ENCODE measurements at regions not wholly inside any gene's neighbourhood (a gene's known extent, or its start where the extent isn't known, plus 50 kb on each side); places are given as distances from the start of the nearest gene placed in this dataset.

GRCh38 chr6:18632670-18633410 lies 245.7 kb downstream of the RNF144B start:
- H3K79me2 ChIP-seq (ENCODE audit: control insufficient read depth, insufficient read depth, low read length), result no peaks in the 10 kb centered on the region
- H3K4me3 ChIP-seq, result no peak overlapping the region
- WGBS (ENCODE audit: insufficient coverage, insufficient replicate concordance, low lambda C conversion rate, missing lambda C conversion rate), result 1% methylated on average over 4 of the region's 4 CpGs
- no peak overlapping the region for H3K27ac ChIP-seq (ENCODE audit: control insufficient read depth, insufficient read depth)
- no peaks in the 10 kb centered on the region for H3K9me3 ChIP-seq (replicated peaks; ENCODE audit: control insufficient read depth, insufficient read depth, low read length)
- BruUV-seq (replicated peaks), result no TSS peak
- H3K4me1 ChIP-seq (ENCODE audit: control insufficient read depth, insufficient read depth, low read length), result no peaks in the 10 kb centered on the region
- intact Hi-C loops (cut with micrococcal nuclease; ENCODE audit: unreplicated experiment) (no loop called here), in situ Hi-C loops (cut with MboI) (no loop called here)
- FAIRE-seq (no peak), ATAC-seq (no peak), DNase-seq (ENCODE audit: low read depth, low spot score) (no peak)
- ChIA-PET POLR2A (interaction anchor here (0.5 kb wide), 1 partner anchor 758 kb away, joined by 4 read pairs; no protein-coding TSS in a partner anchor), SMC1A (ENCODE audit: uncharacterized antibody, unreplicated experiment) (interaction anchor here (1.0 to 1.3 kb wide), 4 partner anchors 9 to 37 kb away, joined by 3 read pairs; no protein-coding TSS in a partner anchor), CTCF (no interaction called here), RAD21 (ENCODE audit: unreplicated experiment) (no interaction called here)
- no peaks in the 10 kb centered on the region for H4K20me1 ChIP-seq (ENCODE audit: control insufficient read depth, insufficient read depth)
- no peak overlapping the region for H3K4me2 ChIP-seq (ENCODE audit: control insufficient read depth, insufficient read depth)
- H3K36me3 ChIP-seq (ENCODE audit: control insufficient read depth in 2 of 2, insufficient read depth in 2 of 2, low read length in 1 of 2), result no peaks in the 10 kb centered on the region
- no peaks in the 10 kb centered on the region for H3K27me3 ChIP-seq (replicated peaks in 1 of 2; ENCODE audit: control insufficient read depth in 2 of 2, insufficient read depth in 2 of 2, low read length in 1 of 2)
- TF ChIP-seq ZBTB33 (IDR thresholded peaks at IDR 0.05) (no peak), FOXM1 (IDR thresholded peaks at IDR 0.05; ENCODE audit: low read depth, low read length) (no peak), NR2F1 (conservative IDR thresholded peaks at IDR 0.05) (peak; percentile 31; the same call in 1 of the 2 replicates)
- no peak overlapping the region for H3K9ac ChIP-seq (ENCODE audit: control insufficient read depth, insufficient read depth, low read length)
- no peak overlapping the region for H2AFZ ChIP-seq (ENCODE audit: control insufficient read depth, low read depth, low read length)

GRCh38 chr6:18634912-18635311 lies 247.8 kb downstream of the RNF144B start:
- FAIRE-seq, result no peak

More at GRCh38 chr6:18634912-18635311, 247.8 kb downstream of the RNF144B start:
- Histone ChIP-seq H3K27me3 (replicated peaks in 1 of 2; ENCODE audit: control insufficient read depth in 2 of 2, insufficient read depth in 2 of 2, low read length in 1 of 2) (no peaks in the 10 kb centered on the region), H3K4me2 (ENCODE audit: control insufficient read depth, insufficient read depth) (no peak overlapping the region), H3K4me3 (no peak overlapping the region), H3K27ac (ENCODE audit: control insufficient read depth, insufficient read depth) (no peak overlapping the region), H3K36me3 (ENCODE audit: control insufficient read depth in 2 of 2, insufficient read depth in 2 of 2, low read length in 1 of 2) (no peaks in the 10 kb centered on the region), H3K79me2 (ENCODE audit: control insufficient read depth, insufficient read depth, low read length) (no peaks in the 10 kb centered on the region), H3K9me3 (replicated peaks; ENCODE audit: control insufficient read depth, insufficient read depth, low read length) (no peaks in the 10 kb centered on the region), H3K9ac (ENCODE audit: control insufficient read depth, insufficient read depth, low read length) (no peak overlapping the region), H4K20me1 (ENCODE audit: control insufficient read depth, insufficient read depth) (no peaks in the 10 kb centered on the region), H3K4me1 (ENCODE audit: control insufficient read depth, insufficient read depth, low read length) (no peaks in the 10 kb centered on the region), H2AFZ (ENCODE audit: control insufficient read depth, low read depth, low read length) (no peak overlapping the region)
- WGBS (ENCODE audit: insufficient coverage, insufficient replicate concordance, low lambda C conversion rate, missing lambda C conversion rate), result 81% methylated on average over 6 of the region's 6 CpGs
- in situ Hi-C loops (cut with MboI) (no loop called here), intact Hi-C loops (cut with micrococcal nuclease; ENCODE audit: unreplicated experiment) (no loop called here)
- SMC1A ChIA-PET (ENCODE audit: uncharacterized antibody, unreplicated experiment), result interaction anchor here (1.9 kb wide), 1 partner anchor 10 kb away, joined by 6 read pairs; no protein-coding TSS in a partner anchor
- BruUV-seq (replicated peaks), result no TSS peak
- ATAC-seq, result no peak
- CTCF ChIA-PET, result no interaction called here
- RAD21 ChIA-PET (ENCODE audit: unreplicated experiment), result interaction anchor here (1.8 kb wide), 1 partner anchor 9 kb away, joined by 3 read pairs; no protein-coding TSS in a partner anchor
- POLR2A ChIA-PET, result no interaction called here
- TF ChIP-seq BRCA1 (IDR thresholded peaks at IDR 0.05; ENCODE audit: low read depth, low read length) (no peak), CHD2 (IDR thresholded peaks at IDR 0.05; ENCODE audit: borderline replicate concordance, low read depth, low read length) (no peak), MAX (IDR thresholded peaks at IDR 0.05; ENCODE audit: low read depth, low read length) (no peak), RAD21 (IDR thresholded peaks at IDR 0.05; ENCODE audit: insufficient read depth, low read depth, low read length) (no peak), POU2F2 (IDR thresholded peaks at IDR 0.05; ENCODE audit: borderline replicate concordance, low read depth, low read length) (no peak), POLR2A (IDR thresholded peaks at IDR 0.05; ENCODE audit: low read depth, low read length) (no peak), NFIC (IDR thresholded peaks at IDR 0.05; ENCODE audit: low read depth, low read length) (no peak), ZNF207 (IDR thresholded peaks at IDR 0.05; ENCODE audit: borderline replicate concordance) (no peak), HDGF (IDR thresholded peaks at IDR 0.05) (no peak), ZNF24 (IDR thresholded peaks at IDR 0.05) (no peak), TAF1 (IDR thresholded peaks at IDR 0.05; ENCODE audit: borderline replicate concordance, low read depth, low read length) (no peak), TBL1XR1 (IDR thresholded peaks at IDR 0.05; ENCODE audit: low read depth, low read length) (no peak), SRF (IDR thresholded peaks at IDR 0.05; ENCODE audit: low read depth in 2 of 2, low read length in 2 of 2) (no peak), MEF2B (IDR thresholded peaks at IDR 0.05; ENCODE audit: partially characterized antibody, poor library complexity, severe bottlenecking) (no peak)
- no peak for DNase-seq (ENCODE audit: low read depth, low spot score)

Data from GM12878 (cell line).